Astrocyte (in vitro differentiated cells and primary cell): ENCODE measurements at regions not wholly inside any gene's neighbourhood (a gene's known extent, or its start where the extent isn't known, plus 50 kb on each side); places are given as distances from the start of the nearest gene placed in this dataset.
A peak's percentile ranks its signal among the peaks of the same experiment; 100 is the strongest.
"Not testable (repeated sequence)": the region's sequence is repeated elsewhere in the genome, so short reads cannot be mapped to it uniquely, and the experiment has no call there.

ENCODE experiments used
- DNase-seq: peaks from one replicate; pipeline ENCODE4 v3.0.0-alpha.2; 2010; ENCODE audit warnings: low read depth
- FAIRE-seq: peaks from 2 replicates; lab custom pipeline; 2011; peaks lifted over from hg19 to GRCh38; lab: Jason Lieb, UNC
- H2AFZ ChIP-seq: 2 replicates; pipeline ENCODE4 v1.6.0; 2012; ENCODE audit warnings: low read depth, low read length, inconsistent platforms
- H3K27ac ChIP-seq: 2 replicates; pipeline ENCODE4 v1.5.1; 2011; ENCODE audit warnings: low read depth, low read length, inconsistent platforms
- H3K27me3 ChIP-seq: 2 replicates; pipeline ENCODE4 v1.6.0; 2011; ENCODE audit warnings: low read length, inconsistent platforms; ENCODE audit not compliant: insufficient read depth
- H3K36me3 ChIP-seq: 2 replicates; pipeline ENCODE4 v1.5.1; 2011; ENCODE audit warnings: low read length, inconsistent platforms; ENCODE audit not compliant: insufficient read depth
- H3K4me1 ChIP-seq: 2 replicates; pipeline ENCODE4 v1.5.1; 2011; ENCODE audit warnings: low read length, inconsistent platforms; ENCODE audit not compliant: insufficient read depth
- H3K4me2 ChIP-seq: 2 replicates; pipeline ENCODE4 v1.6.0; 2012; ENCODE audit warnings: low read length, inconsistent platforms
- H3K4me3 ChIP-seq: 2 replicates; pipeline ENCODE4 v1.5.1; 2011; ENCODE audit warnings: low read depth, mild to moderate bottlenecking, low read length, inconsistent platforms; ENCODE audit not compliant: insufficient read depth
- H3K79me2 ChIP-seq: 2 replicates; pipeline ENCODE4 v1.6.0; 2012; ENCODE audit warnings: mild to moderate bottlenecking, low read length, inconsistent platforms; ENCODE audit not compliant: insufficient read depth
- H3K9ac ChIP-seq: 2 replicates; pipeline ENCODE4 v1.6.0; 2012; ENCODE audit warnings: mild to moderate bottlenecking, low read length, inconsistent platforms
- H3K9me3 ChIP-seq: 2 replicates; pipeline ENCODE4 v1.5.1; 2012; ENCODE audit warnings: low read depth, mild to moderate bottlenecking, low read length, inconsistent platforms; ENCODE audit not compliant: insufficient read depth
- H4K20me1 ChIP-seq: 2 replicates; pipeline ENCODE4 v1.6.0; 2012; ENCODE audit warnings: low read length, inconsistent platforms; ENCODE audit not compliant: insufficient read depth
- H3K27ac Mint-ChIP-seq: one replicate; pipeline ENCODE4 v1.8.0; 2021; ENCODE audit warnings: mild to moderate bottlenecking, mixed read lengths; ENCODE audit not compliant: unreplicated experiment
- H3K27me3 Mint-ChIP-seq: one replicate; pipeline ENCODE4 v1.8.0; 2021; ENCODE audit warnings: low read depth, mixed read lengths; ENCODE audit not compliant: unreplicated experiment
- H3K36me3 Mint-ChIP-seq: one replicate; pipeline ENCODE4 v1.8.0; 2021; ENCODE audit warnings: low read depth, mixed read lengths; ENCODE audit not compliant: unreplicated experiment
- H3K4me1 Mint-ChIP-seq: one replicate; pipeline ENCODE4 v1.8.0; 2021; ENCODE audit warnings: low read depth, mixed read lengths; ENCODE audit not compliant: unreplicated experiment
- H3K4me3 Mint-ChIP-seq: one replicate; pipeline ENCODE4 v1.8.0; 2021; ENCODE audit warnings: mild to moderate bottlenecking, moderate library complexity, mixed read lengths; ENCODE audit not compliant: unreplicated experiment
- H3K9me3 Mint-ChIP-seq: one replicate; pipeline ENCODE4 v1.8.0; 2021; ENCODE audit warnings: mild to moderate bottlenecking, mixed read lengths; ENCODE audit not compliant: unreplicated experiment
- EZH2 ChIP-seq: IDR thresholded peaks from 2 replicates; pipeline ENCODE4 v1.6.1; 2012; ENCODE audit warnings: mild to moderate bottlenecking, low read length, inconsistent platforms; ENCODE audit not compliant: insufficient read depth
- TF ChIP-seq, protein P1 (sequence below): IDR thresholded peaks from 2 replicates; pipeline ENCODE4 v1.5.1; 2011; ENCODE audit warnings: low read depth, mild to moderate bottlenecking, inconsistent platforms, low read length, moderate library complexity; ENCODE audit not compliant: insufficient read depth

DNA sequence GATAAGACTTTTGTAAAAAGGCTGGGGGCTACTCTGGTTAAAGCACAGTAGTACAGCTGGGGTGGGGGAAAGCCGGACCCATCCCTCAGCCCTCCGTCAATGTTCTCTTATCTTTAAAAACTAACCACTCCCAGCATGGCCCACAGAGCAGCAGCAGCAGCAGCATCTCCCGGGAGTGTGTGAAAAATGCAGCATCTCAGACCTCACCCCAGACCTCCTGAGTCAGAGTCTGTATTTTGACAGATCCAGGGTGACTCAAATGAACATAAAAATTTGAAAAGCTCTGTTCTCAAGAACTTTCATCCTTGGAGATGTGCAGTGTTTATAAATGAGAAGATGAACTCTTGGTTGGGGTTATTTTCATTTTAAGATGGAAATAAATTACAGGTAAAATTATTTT, 277.7 kb upstream of the ECI2 start:
- no peak overlapping the region for H3K27ac ChIP-seq
- DNase-seq: peak; percentile 56
- Mint-ChIP-seq H3K9me3 (peaks cover 9% of the 10 kb centered on the region), H3K4me1 (peaks cover 2% of the 10 kb centered on the region), H3K4me3 (no peak overlapping the region), H3K27ac (no peak overlapping the region), H3K27me3 (peaks cover 4% of the 10 kb centered on the region), H3K36me3 (peaks cover 3% of the 10 kb centered on the region)
- TF ChIP-seq EZH2: no peak
- TF ChIP-seq, protein P1, sequence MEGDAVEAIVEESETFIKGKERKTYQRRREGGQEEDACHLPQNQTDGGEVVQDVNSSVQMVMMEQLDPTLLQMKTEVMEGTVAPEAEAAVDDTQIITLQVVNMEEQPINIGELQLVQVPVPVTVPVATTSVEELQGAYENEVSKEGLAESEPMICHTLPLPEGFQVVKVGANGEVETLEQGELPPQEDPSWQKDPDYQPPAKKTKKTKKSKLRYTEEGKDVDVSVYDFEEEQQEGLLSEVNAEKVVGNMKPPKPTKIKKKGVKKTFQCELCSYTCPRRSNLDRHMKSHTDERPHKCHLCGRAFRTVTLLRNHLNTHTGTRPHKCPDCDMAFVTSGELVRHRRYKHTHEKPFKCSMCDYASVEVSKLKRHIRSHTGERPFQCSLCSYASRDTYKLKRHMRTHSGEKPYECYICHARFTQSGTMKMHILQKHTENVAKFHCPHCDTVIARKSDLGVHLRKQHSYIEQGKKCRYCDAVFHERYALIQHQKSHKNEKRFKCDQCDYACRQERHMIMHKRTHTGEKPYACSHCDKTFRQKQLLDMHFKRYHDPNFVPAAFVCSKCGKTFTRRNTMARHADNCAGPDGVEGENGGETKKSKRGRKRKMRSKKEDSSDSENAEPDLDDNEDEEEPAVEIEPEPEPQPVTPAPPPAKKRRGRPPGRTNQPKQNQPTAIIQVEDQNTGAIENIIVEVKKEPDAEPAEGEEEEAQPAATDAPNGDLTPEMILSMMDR: no peak
- no peaks in the 10 kb centered on the region for H3K9me3 ChIP-seq
- FAIRE-seq: no peak
- H3K36me3 ChIP-seq: no peaks in the 10 kb centered on the region
- no peak overlapping the region for H3K9ac ChIP-seq
- no peaks in the 10 kb centered on the region for H3K27me3 ChIP-seq
- no peak overlapping the region for H3K4me3 ChIP-seq
- H3K4me2 ChIP-seq: no peak overlapping the region
- no peaks in the 10 kb centered on the region for H3K4me1 ChIP-seq
- no peaks in the 10 kb centered on the region for H3K79me2 ChIP-seq
- no peaks in the 10 kb centered on the region for H4K20me1 ChIP-seq
- no peak overlapping the region for H2AFZ ChIP-seq

DNA sequence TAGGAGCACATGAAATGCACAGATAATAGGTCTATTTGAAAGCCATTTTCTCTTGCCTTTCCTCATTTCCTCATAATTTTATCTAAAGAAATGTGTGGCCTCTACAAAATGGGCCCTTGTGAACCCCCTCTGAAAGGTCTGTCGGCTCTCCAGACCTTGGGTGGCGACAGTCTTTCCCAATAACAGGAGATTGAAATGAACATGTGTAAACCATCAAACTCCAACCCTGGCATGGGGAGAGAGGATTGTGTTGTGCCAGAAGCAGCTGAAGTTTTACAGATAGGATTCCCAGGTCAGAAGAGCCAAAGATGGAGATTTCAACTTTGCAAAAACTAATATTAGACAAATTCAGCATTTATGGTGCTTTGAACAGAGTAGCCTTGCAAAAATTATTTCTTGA, 277.1 kb upstream of the ECI2 start:
- no peaks in the 10 kb centered on the region for H3K36me3 ChIP-seq
- Mint-ChIP-seq H3K27ac (no peak overlapping the region), H3K9me3 (peaks cover 11% of the 10 kb centered on the region), H3K36me3 (peaks cover 3% of the 10 kb centered on the region), H3K27me3 (peaks cover 4% of the 10 kb centered on the region), H3K4me3 (no peak overlapping the region), H3K4me1 (peaks cover 2% of the 10 kb centered on the region)
- no peak overlapping the region for H2AFZ ChIP-seq
- no peaks in the 10 kb centered on the region for H3K4me1 ChIP-seq
- no peak overlapping the region for H3K4me2 ChIP-seq
- no peaks in the 10 kb centered on the region for H3K79me2 ChIP-seq
- DNase-seq: no peak
- no peak overlapping the region for H3K9ac ChIP-seq
- no peaks in the 10 kb centered on the region for H4K20me1 ChIP-seq
- TF ChIP-seq EZH2: no peak
- TF ChIP-seq, protein P1: no peak
- FAIRE-seq: no peak
- no peaks in the 10 kb centered on the region for H3K27me3 ChIP-seq
- H3K27ac ChIP-seq: no peak overlapping the region
- H3K4me3 ChIP-seq: no peak overlapping the region
- H3K9me3 ChIP-seq: no peaks in the 10 kb centered on the region

DNA sequence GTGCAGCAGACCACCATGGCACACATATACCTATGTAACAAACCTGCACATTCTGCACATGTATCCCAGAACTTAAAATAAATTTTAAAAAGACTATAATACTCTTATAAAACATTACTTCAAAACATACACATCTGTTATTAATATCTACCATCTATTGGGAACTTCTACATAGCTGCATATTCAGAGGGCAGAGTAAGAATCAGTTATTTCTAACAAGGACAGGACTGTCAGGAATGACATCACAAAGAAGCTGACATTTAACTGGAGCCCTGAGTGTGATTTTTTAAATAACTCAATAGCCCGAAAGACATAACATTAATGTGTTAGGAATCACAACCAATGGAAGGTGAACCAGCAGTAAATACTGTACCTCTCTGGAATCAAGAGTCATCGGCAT, 276.7 kb upstream of the ECI2 start:
- no peak overlapping the region for H3K4me3 ChIP-seq
- Mint-ChIP-seq H3K9me3 (peaks cover 11% of the 10 kb centered on the region), H3K36me3 (peaks cover 3% of the 10 kb centered on the region), H3K27ac (no peak overlapping the region), H3K27me3 (peaks cover 4% of the 10 kb centered on the region), H3K4me1 (peaks cover 2% of the 10 kb centered on the region), H3K4me3 (no peak overlapping the region)
- H3K79me2 ChIP-seq: no peaks in the 10 kb centered on the region
- no peak overlapping the region for H3K27ac ChIP-seq
- no peak for FAIRE-seq
- no peaks in the 10 kb centered on the region for H4K20me1 ChIP-seq
- H3K9ac ChIP-seq: no peak overlapping the region
- H2AFZ ChIP-seq: no peak overlapping the region
- no peak overlapping the region for H3K4me2 ChIP-seq
- H3K4me1 ChIP-seq: no peaks in the 10 kb centered on the region
- no peaks in the 10 kb centered on the region for H3K27me3 ChIP-seq
- no peaks in the 10 kb centered on the region for H3K36me3 ChIP-seq
- no peak for DNase-seq
- TF ChIP-seq EZH2: no peak
- TF ChIP-seq, protein P1: no peak
- no peaks in the 10 kb centered on the region for H3K9me3 ChIP-seq

DNA sequence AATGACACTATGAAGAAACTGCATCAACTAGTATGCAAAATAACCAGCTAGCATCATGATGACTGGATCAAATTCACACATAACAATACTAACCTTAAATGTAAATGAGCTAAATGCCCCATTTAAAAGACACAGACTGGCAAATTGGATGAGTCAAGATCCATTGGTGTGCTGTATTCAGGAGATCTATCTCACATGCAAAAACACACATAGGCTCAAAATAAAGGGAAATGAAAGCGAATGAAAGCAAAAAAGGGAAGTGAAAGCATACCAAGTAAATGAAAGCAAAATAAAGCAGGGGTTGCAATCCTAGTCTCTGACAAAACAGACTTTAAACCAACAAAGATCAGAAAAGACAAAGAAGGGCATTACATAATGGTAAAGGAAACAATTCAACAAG, 272.3 kb upstream of the ECI2 start:
- H3K4me3 Mint-ChIP-seq, H3K27ac Mint-ChIP-seq, H3K27me3 ChIP-seq, H3K79me2 ChIP-seq, H3K4me3 ChIP-seq, H3K9me3 ChIP-seq, H3K4me1 ChIP-seq, H3K36me3 ChIP-seq, H2AFZ ChIP-seq, H3K27ac ChIP-seq, DNase-seq, H3K27me3 Mint-ChIP-seq, H4K20me1 ChIP-seq, H3K4me2 ChIP-seq, FAIRE-seq, H3K4me1 Mint-ChIP-seq, H3K9ac ChIP-seq, H3K36me3 Mint-ChIP-seq: not testable (repeated sequence)
- peaks cover 11% of the 10 kb centered on the region for H3K9me3 Mint-ChIP-seq
